HG03139 (cell line): ENCODE measurements at regions not wholly inside any gene's neighbourhood (a gene's known extent, or its start where the extent isn't known, plus 50 kb on each side); places are given as distances from the start of the nearest gene placed in this dataset.
"Not testable (repeated sequence)": the region's sequence is repeated elsewhere in the genome, so short reads cannot be mapped to it uniquely, and the experiment has no call there.

Source experiments
- ATAC-seq: cut with Tn5 transposase; IDR thresholded peaks from one replicate; pipeline ENCODE4 v1.9.1; 2021; ENCODE audit not compliant: unreplicated experiment

DNA sequence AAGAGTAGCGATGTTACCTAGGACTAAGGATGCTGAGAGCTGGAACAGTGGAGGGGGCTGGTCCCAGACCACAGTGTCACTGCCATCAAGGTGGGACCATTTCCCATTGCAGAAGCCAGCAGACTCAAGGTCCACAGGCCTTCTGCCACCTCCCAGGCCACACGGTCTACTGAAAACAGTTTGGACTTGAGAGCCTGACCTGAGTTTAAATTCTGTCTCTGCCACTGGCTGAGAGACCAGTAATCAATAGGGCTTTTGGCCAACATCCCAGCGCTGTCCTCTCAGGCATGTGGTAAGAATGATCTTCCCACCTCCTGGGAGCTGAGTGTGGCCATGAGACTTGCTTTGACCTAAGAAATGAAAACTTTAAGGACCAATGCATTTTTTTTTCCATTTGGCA lies 331.4 kb upstream of the CDH5 start:
- ATAC-seq, result no peak

DNA sequence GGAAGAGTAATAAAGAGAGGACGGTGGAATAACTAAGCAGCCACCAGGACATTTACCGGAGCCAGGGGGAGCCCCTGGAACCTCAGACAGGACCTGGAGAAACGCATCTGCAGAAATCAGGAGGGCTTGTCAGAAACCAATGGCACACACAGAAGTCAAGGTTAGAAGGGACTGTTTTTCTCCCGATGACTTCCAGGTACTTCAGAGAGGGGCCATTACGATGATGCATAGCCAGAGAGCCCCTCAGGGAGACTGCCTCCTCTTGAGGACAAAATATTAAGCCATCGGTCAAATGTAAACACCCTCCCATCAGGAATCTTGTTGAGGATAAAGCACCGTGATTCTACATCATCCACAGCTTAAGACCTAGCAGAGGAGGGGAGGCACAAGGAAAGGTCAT lies 333.6 kb upstream of the CDH5 start:
- ATAC-seq, result no peak

DNA sequence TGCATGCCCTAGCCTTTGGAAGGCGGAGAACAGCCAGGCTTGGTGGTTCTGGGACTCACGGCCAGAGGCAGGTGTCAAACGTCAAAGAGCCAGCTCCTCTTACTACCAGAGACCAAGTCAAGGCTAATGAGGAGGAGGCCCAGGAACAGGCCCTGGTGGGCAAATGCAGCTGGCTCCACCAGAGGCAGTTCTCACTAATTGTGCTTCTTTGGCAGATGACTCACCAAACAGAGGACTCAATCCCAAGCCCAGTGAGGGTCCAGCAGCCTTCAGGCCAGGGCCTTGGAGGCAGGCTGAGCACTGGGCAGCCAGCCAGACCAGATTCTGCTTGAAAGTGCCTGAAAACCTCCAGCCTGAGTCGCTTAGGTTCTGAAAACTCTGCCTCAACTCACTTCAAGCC lies 336.5 kb upstream of the CDH5 start:
- no peak for ATAC-seq

DNA sequence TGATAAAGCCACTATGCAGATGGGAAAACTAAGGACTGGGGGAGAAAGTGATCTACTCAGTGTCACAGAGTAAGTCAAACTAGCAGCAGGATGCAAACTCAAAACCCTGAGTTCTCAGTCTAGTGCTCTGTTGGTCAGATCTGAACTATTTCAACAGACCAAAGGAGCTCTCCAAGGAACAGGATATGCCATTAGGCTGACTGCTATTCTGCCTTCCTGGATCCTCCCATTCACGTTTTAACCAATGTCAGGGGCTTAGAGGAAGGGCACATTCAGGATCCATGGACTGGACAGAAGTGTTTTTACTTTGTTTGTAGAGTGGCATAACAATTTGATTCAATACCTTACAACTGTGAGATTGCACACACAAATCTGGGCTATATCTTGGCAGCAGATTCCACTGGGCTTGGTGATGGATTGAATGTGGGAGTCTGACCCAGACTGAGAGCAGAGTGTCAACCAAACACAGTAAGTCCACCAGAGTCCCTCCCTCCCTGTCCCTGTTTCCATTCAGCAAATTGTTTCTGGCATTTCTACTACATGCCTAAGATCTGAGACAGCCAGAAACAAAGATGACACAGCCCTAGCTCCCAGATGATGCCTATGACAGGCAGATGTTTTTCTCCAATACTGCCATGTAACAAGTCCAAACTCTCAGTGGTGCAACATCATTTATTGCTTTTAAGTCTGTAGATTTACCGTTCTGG lies 337.8 kb upstream of the CDH5 start:
- no peak for ATAC-seq

DNA sequence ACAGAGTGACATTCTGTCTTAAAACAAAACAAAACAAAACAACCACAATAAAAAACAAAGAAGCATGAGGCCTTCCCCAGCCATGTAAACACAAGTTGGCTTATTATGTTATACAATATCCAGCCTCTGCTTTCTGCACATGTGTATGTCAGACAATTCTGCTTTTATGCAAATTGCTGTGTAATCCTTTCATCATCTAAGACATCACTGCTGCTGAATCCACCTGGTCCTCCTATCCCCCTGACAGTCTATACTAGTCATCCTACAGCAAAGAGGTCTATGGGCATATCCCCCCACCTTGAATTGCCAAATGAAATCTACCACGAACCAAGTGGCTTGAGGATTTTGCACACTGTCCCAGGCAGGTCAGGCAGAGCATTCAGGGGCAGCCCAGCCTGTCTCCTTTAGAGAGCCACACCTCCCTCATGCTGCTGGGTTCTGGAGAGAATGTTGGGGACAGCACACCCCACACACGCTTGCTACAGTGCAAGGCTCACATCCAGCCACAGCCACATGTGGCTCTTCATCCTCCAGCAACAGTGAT lies 339.6 kb upstream of the CDH5 start:
- no peak for ATAC-seq

DNA sequence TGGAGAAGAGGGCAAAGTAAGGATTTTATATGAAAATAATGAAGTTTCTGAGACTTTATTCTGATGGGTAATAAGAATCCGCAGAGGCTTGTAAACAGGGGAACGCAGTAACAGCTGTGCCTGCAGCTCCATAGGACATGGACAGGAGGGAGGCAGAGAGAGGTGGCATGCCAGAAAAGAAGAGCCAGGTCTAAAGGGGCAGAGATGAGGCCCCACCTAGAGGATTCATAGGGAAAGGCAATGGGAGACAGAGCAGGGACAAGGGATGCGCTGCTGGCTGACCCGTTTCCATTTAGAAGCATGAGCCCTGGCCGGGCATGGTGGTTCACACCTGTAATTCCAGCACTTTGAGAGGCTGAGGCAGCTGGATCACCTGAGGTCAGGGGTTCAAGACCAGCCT lies 340.3 kb upstream of the CDH5 start:
- no peak for ATAC-seq

DNA sequence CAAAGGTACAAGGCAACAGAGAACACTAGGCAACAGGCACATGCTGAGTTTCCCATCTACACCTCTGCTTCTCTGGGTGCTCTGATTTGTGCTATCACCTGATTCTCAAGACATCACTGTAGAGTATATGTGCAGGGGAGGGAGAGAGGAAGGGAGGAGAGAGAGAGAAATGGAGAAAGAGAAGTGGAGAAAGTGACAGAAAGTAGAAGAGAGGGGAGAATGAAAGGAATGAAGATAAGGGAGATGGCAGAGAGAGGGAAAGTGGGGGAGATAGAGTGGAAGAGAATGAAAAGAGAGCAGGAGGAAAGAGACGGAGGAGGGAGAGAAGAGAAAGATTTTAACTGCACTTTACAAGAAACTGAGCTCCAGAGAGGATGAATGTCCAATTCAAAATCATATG lies 340.7 kb upstream of the CDH5 start:
- no peak for ATAC-seq

DNA sequence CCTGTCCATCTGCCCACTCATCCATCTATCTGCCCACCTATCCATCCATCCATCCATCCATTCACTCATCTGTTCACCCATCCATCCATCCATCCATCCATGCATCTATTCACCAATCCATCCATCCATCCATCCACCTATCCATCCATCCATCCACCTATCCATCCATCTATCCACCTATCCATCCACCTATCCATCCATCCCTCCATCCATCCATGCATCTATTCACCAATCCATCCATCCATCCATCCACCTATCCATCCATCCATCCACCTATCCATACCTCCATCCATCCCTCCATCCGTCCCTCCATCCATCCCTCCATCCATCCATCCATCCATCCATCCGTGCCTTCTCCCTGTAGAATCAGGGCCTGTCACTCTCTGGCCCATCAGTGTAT lies 341.9 kb upstream of the CDH5 start:
- not testable (repeated sequence) for ATAC-seq

DNA sequence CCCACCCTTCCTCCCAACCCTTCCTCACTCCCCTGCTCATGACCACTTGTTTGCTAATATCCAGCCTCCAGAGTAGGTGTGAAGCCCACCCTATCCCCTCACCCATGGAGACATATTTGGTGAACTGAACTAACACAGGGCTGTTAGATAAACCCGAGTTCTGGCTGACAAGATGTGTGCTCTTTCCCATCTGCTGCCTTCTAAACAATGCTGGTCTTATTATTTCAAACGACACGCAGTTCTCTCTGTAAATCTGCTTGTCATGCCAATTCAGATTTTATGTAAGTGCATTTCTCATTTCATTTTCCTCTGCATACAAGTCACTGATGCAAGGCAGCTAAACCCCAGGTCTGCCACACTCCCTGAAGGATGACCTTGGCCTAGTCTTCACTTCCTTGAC lies 343.0 kb upstream of the CDH5 start:
- no peak for ATAC-seq

DNA sequence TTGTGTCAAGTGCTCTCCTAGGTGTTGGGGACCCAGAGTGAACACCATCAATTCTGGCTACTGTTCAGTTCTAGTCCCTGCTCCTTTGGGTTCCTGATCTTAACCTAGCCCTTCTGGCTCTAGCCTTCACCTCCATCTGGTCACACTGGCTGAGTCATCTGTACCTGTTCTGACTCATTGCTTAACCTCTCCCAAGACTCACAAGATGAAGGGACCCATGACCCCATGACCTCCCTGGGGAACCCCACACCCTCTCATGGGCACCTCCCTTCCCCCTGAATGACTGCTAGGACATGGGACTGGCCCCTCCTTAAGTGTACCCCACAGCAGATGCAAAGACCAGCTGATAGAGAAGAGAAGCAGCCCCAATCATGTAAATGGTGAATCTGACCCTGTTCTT lies 345.8 kb upstream of the CDH5 start:
- ATAC-seq, result no peak

DNA sequence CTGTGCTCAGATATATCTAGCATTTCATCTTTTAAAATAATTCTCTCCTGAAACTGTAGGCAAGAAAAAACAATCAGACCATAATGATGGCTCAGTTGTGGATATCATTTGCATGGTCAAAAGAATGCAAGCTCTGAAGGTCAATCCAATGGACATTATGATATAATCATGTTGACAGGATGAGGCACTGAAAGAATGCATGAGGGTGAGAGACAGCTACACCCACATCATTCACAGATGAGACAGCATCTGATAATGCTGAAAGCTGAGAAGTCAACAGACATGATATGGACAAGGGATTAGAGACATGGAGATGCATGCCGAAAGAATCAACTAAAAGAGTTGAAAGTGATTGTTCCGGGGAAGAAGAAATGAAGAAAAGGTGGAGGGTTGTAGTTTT lies 346.4 kb upstream of the CDH5 start:
- no peak for ATAC-seq

DNA sequence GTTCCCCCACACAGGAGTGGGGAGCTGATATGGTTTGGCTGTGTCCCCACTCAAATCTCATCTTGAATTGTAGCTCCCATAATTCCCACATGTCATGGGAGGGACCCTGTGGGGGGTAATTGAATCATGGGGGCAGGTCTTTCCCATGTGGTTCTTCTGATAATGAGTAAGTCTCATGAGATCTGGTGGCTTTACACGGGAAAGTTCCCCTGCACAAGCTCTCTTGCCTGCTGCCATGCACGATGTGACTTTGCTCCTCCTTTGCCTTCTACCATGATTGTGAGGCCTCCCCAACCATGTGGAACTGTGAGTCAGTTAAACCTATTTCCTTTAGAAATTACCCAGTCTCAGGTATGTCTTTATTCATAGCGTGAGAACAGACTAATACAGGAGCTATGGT lies 347.0 kb upstream of the CDH5 start:
- not testable (repeated sequence) for ATAC-seq

DNA sequence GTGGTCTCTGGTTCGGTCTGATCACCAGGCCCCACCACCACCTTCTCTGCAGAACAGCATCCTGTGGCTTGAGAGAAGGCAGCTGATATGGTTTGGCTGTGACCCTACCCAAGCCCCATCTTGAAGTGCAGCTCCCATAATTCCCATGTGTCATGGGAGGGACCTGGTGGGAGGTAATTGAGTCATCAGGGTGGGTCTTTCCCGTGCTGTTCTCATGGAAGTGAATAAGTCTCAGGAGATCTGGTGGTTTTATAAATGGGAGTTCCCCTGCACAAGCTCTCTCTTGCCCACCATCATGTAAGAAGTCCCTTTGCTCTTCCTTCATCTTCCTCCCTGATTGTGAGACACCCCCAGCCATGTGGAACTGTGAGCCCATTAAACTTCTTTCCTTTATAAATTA lies 352.3 kb upstream of the CDH5 start:
- no peak for ATAC-seq

DNA sequence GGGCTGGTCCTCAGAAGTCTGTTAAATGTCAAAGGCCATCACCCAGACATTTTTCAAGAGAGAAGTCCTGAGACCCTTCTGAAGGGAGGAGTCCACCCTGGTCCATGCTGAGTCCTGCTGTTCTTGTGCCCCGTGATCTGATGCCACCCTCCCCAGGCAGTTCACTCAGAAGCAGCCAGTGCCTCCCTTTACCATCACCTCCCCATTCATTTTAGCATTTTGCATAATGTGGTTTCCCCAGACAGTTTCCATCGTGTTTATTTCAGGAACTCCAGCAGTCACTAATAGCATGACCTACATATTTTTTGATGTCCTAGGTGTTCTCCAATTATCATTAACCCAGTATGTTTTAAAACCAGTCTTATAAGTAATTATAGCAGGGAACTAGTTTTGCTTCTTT lies 353.0 kb upstream of the CDH5 start:
- no peak for ATAC-seq

DNA sequence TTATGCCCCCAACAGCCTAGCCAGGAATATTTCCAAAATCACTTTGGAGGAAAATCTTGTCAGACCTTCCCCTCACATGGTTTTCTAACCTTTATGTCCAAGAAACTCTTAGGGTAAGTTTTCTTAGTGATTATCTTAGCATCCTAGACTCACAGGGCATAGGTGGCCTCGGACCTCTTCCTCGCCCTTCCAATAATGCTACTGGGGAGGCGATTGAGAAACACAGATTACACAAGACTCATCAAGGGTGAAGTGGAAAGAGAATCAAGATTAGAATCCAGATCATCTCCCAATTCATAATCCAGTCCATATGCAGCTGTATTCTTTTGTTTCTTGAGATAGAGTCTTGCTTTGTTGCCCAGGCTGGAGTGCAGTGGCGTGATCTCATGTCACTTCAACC lies 358.4 kb upstream of the CDH5 start:
- ATAC-seq, result no peak

DNA sequence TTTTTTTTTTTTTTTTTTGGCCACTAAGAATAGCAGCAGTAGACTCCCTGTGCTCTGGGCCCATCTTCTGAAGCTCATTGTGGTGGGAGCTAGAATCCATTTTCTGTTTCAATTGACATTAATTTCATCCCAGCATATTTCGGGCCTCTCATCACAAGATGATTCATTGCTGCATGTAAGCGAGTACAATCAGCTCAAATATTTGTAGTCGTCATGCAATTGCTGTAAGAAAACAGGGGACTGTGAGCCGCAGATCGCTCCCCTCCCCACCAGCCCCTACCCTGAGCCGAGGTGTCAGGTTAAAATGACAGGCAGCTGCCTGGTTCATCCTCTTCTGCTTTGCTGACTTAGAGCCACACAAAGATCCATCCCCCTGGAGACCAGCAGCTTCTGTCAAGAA lies 358.8 kb upstream of the CDH5 start:
- ATAC-seq, result no peak

DNA sequence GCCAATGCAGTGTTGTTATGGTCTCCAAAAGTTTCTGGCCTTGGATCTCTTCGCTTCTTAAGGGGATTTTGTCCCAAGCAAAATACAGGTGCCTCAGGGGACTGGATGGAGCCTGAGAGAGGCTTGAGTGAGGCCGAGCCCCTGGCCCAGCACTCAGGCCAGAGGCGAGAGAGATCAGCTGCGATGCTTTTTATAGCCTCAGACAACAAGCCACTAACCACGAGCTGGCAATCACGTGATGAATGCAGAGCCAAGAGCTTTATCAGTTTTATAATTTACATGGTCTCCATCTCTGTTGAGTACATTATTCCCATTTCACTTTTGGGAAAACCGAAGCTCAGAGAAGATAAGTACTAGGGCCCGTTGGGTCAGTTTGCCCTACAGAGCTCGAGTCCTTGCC lies 360.0 kb upstream of the CDH5 start:
- ATAC-seq, result no peak

DNA sequence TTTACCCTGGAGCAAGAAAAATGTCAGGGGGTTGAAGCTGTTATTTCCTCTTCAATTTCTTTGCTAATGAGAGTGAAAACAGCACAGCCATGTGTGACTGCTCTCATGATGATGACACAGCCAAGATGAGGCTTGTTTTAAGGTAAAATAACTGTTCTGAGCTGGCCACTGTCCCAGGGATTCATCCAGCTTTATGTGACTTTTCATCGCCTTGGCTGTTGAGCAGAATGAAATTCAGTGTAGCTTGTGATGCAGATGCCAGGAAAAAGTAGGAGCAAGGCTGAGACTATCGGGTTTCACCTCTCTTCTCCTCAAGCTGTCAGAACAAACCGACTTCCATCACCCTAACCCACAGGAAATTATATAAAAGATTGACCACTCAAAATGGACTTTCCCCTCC lies 361.8 kb upstream of the CDH5 start:
- no peak for ATAC-seq

DNA sequence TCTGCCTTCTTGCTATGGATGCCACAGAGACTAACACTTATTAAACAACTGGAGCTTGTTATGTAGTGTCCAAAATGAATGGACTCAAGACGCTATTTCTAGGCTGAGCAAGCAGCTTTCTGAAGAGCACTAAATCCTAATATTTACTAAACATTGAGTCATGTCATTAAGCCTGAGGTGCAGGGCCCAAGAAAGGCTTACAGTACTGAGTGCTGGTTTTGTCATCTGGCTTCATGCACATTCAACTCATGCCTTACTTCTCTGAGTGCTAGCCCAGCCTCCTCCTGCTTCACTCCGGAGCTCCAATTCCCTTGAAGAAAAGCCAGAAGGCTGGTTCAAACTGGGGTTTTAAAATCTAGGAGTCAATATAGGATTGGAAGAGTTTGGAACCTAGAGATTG lies 363.3 kb upstream of the CDH5 start:
- no peak for ATAC-seq

DNA sequence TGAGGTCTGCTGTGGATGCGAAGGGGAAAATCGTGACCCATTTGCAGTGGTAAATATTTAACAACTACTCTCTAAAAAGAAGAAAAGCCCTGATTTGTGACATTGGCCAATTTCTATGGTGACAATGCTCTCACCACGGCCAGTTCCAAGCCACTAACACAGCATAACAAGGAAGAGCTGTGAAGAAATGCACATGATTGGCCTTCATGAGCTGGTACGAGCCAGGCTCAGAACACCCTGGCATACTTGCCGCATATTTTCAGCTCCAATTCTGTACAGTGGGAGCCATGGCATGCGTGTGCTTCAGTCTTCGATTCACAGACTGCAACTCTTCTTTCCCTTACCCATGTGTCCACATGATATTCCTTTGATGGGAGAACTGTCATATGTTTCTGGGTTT lies 363.9 kb upstream of the CDH5 start:
- ATAC-seq, result no peak

DNA sequence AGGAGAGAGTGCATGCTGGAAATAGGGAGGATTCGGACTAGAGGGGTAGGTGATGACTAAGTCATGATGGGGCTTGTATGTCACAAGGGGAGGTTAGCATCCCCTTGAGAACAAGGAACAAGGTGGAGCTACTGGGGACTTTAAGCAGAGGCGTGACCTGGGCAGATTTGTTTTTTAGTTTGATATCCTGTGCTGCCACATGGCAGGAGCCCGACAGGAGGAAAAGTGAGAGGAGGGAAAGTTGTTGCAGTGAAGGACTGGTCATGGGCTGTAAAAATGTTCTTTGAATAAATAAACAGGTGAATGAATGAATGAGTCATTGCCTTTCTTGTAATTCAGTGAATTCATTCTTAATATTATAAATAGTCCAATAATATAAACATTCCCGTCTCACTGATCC lies 365.1 kb upstream of the CDH5 start:
- no peak for ATAC-seq

DNA sequence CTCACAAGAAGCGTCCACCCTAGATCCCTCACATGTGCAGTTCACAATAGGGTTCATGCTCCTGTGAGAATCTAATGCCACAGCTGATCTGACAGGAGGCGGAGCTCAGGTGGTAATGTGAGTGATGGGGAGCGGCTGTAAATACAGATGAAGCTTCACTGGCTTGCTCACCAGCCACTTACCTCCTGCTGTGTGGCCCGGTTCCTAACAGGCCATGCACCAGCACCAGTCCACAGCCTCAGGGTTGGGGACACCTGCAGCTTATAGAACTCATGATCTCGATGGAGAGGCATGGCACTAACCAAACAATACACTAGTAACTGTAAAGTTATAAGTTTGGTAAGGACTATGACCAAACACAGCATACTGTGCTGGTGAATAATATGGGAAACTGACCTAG lies 368.0 kb upstream of the CDH5 start:
- no peak for ATAC-seq

DNA sequence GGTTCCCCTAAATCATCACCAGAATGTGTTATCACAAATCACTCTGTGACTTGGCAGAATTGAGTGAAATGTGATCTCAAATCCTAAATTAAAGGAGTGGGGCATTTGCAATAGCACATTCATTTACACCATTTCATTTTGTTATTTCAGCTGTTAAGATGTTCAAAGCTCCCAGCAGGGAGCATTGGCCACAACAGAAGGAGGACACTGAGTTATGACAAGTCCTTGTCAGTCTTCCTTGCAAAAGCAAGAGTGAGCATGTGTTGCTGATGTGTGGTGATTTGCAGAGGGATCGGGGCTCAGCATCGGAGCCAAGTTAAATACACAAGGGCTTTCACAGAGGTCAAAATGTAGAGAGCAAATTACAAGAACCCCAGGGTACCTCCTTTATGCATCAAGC lies 372.2 kb upstream of the CDH5 start:
- ATAC-seq, result no peak
